ENCODE measurements at regions not wholly inside any gene's neighbourhood (a gene's known extent, or its start where the extent isn't known, plus 50 kb on each side); places are given as distances from the start of the nearest gene placed in this dataset.
A peak's percentile ranks its signal among the peaks of the same experiment; 100 is the strongest.

DNA sequence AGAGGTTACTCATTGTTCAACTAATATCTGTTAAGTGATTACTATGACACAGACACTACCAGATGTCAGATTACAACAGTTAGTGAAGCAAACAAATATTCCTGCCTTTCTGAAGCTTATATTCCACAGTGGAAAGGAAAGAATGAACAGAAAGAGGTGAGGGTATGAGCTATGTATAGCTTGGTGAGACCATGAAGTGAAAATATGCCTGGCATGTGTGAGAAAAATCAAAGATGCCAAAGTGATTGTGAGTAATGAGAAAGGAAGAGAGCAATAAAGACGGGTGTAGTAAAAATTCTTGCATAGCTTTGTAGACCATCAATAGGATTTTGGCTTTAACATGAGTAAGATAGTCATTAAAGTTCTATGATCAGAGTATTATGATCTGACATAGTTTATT, 734.5 kb upstream of the NUDT12 start:
- Histone ChIP-seq H3K36me3 (ENCODE audit: control insufficient read depth in 2 of 3, insufficient read depth in 3 of 3, low read length in 3 of 3) (no peaks in the 10 kb centered on the region), H3K27me3 (ENCODE audit: control insufficient read depth, insufficient read depth, low read length) (no peaks in the 10 kb centered on the region), H3K4me3 (ENCODE audit: low read length in 3 of 3) (no peak overlapping the region), H3K9me3 (ENCODE audit: control insufficient read depth in 2 of 3, insufficient read depth in 1 of 3, low read length in 3 of 3) (no peaks in the 10 kb centered on the region), H3K27ac (ENCODE audit: low read depth in 2 of 2, low read length in 2 of 2) (no peak overlapping the region), H3K4me1 (ENCODE audit: control insufficient read depth in 2 of 3, insufficient read depth in 2 of 3, low read depth in 1 of 3, low read length in 3 of 3) (no peaks in the 10 kb centered on the region), H3K9ac (ENCODE audit: low read length in 3 of 3) (no peak overlapping the region)
- TF ChIP-seq, protein P1, sequence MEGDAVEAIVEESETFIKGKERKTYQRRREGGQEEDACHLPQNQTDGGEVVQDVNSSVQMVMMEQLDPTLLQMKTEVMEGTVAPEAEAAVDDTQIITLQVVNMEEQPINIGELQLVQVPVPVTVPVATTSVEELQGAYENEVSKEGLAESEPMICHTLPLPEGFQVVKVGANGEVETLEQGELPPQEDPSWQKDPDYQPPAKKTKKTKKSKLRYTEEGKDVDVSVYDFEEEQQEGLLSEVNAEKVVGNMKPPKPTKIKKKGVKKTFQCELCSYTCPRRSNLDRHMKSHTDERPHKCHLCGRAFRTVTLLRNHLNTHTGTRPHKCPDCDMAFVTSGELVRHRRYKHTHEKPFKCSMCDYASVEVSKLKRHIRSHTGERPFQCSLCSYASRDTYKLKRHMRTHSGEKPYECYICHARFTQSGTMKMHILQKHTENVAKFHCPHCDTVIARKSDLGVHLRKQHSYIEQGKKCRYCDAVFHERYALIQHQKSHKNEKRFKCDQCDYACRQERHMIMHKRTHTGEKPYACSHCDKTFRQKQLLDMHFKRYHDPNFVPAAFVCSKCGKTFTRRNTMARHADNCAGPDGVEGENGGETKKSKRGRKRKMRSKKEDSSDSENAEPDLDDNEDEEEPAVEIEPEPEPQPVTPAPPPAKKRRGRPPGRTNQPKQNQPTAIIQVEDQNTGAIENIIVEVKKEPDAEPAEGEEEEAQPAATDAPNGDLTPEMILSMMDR (IDR thresholded peaks at IDR 0.05; ENCODE audit: borderline replicate concordance, extremely low read depth, insufficient read depth): no peak
- intact Hi-C loops (cut with DNase I): no loop called here
- DNase-seq (no peak), FAIRE-seq (no peak)

DNA sequence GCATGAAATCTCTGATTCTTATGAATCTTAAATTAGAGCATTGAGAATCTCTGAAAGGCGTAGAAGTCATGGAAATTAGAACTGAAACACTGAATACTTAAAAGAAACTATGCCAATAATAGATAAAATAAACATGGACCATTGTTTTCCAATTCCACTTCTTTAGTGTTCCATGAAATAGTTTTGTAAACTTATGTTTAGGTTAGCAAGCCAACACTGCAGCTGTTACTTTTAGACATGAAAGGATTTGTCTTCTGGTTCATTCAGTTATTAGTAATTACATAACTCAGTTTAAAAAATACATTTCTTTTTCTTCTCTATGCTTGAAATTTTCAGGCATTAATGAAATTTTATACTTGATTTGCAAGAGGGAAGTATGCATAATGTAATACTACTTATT, 733.4 kb upstream of the NUDT12 start:
- no peak for DNase-seq
- no peak for FAIRE-seq
- TF ChIP-seq, protein P1 (IDR thresholded peaks at IDR 0.05; ENCODE audit: borderline replicate concordance, extremely low read depth, insufficient read depth): no peak

DNA sequence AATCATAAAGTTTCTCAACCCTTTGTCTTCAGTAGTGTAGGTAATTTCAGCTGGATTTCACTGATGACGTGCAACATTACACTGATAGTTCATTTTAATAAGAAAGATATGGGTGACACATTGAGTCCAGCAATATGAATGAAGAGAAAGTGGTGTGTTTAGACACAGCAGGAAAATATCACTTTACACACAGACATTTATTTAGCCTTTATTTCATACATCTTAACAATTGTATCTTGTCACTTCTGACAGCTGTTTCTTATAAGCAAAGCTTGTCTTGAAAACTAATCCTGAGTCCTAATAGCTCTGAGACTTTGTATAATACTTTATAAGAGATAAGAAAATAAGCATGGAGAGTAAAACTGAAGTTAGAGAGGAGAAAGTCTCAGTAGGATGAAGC, 720.5 kb upstream of the NUDT12 start:
- peak in 2 of 5 donors; percentile 50 to 73 for DNase-seq
- TF ChIP-seq, protein P1 (IDR thresholded peaks at IDR 0.05; ENCODE audit: borderline replicate concordance, extremely low read depth, insufficient read depth): no peak
- FAIRE-seq: no peak

More for the DNA sequence above, 733.4 kb upstream of the NUDT12 start:
- intact Hi-C loops (cut with DNase I): no loop called here
- H3K4me1 ChIP-seq (ENCODE audit: control insufficient read depth in 2 of 3, insufficient read depth in 2 of 3, low read depth in 1 of 3, low read length in 3 of 3): no peaks in the 10 kb centered on the region
- no peaks in the 10 kb centered on the region for H3K36me3 ChIP-seq (ENCODE audit: control insufficient read depth in 2 of 3, insufficient read depth in 3 of 3, low read length in 3 of 3)
- H3K27me3 ChIP-seq (ENCODE audit: control insufficient read depth, insufficient read depth, low read length): no peaks in the 10 kb centered on the region
- H3K4me3 ChIP-seq (ENCODE audit: low read length in 3 of 3): no peak overlapping the region
- H3K9ac ChIP-seq (ENCODE audit: low read length in 3 of 3): no peak overlapping the region
- H3K27ac ChIP-seq (ENCODE audit: low read depth in 2 of 2, low read length in 2 of 2): no peak overlapping the region
- no peaks in the 10 kb centered on the region for H3K9me3 ChIP-seq (ENCODE audit: control insufficient read depth in 2 of 3, insufficient read depth in 1 of 3, low read length in 3 of 3)

DNA sequence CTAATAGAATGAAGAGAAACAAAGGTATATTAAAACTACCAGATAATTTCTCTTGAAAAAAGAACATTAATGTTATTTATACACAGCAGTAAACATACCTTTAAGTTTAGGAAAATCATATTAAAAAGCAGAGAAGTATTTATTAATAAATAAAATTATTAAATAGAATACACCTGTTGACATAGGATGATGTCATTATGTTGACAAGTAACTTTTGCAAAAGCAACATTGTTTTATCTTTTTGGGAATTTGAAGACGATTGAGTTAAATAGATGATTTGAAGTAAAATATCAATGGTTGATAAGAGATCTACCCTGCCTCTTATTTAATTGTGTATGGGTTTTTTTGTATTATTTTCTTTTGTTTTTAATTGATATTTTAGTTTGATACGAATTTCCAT, 711.1 kb upstream of the NUDT12 start:
- no peak for DNase-seq
- Histone ChIP-seq H3K27ac (ENCODE audit: low read depth in 2 of 2, low read length in 2 of 2) (no peak overlapping the region), H3K9me3 (ENCODE audit: control insufficient read depth in 2 of 3, insufficient read depth in 1 of 3, low read length in 3 of 3) (no peaks in the 10 kb centered on the region), H3K9ac (ENCODE audit: low read length in 3 of 3) (no peak overlapping the region), H3K27me3 (ENCODE audit: control insufficient read depth, insufficient read depth, low read length) (no peaks in the 10 kb centered on the region), H3K4me1 (ENCODE audit: control insufficient read depth in 2 of 3, insufficient read depth in 2 of 3, low read depth in 1 of 3, low read length in 3 of 3) (no peaks in the 10 kb centered on the region), H3K4me3 (ENCODE audit: low read length in 3 of 3) (no peak overlapping the region), H3K36me3 (ENCODE audit: control insufficient read depth in 2 of 3, insufficient read depth in 3 of 3, low read length in 3 of 3) (no peaks in the 10 kb centered on the region)
- FAIRE-seq: peak; percentile 81
- TF ChIP-seq, protein P1 (IDR thresholded peaks at IDR 0.05; ENCODE audit: borderline replicate concordance, extremely low read depth, insufficient read depth): no peak
- intact Hi-C loops (cut with DNase I): no loop called here

More for the DNA sequence above, 720.5 kb upstream of the NUDT12 start:
- Histone ChIP-seq H3K4me1 (ENCODE audit: control insufficient read depth in 2 of 3, insufficient read depth in 2 of 3, low read depth in 1 of 3, low read length in 3 of 3) (no peaks in the 10 kb centered on the region), H3K9ac (ENCODE audit: low read length in 3 of 3) (no peak overlapping the region), H3K27ac (ENCODE audit: low read depth in 2 of 2, low read length in 2 of 2) (no peak overlapping the region), H3K9me3 (ENCODE audit: control insufficient read depth in 2 of 3, insufficient read depth in 1 of 3, low read length in 3 of 3) (peaks cover 0 to 3% (median 0%) of the 10 kb centered on the region in 3 donors), H3K27me3 (ENCODE audit: control insufficient read depth, insufficient read depth, low read length) (no peaks in the 10 kb centered on the region), H3K4me3 (ENCODE audit: low read length in 3 of 3) (no peak overlapping the region), H3K36me3 (ENCODE audit: control insufficient read depth in 2 of 3, insufficient read depth in 3 of 3, low read length in 3 of 3) (no peaks in the 10 kb centered on the region)
- intact Hi-C loops (cut with DNase I): no loop called here
